GM21528 (cell line): ENCODE measurements at regions not wholly inside any gene's neighbourhood (a gene's known extent, or its start where the extent isn't known, plus 50 kb on each side); places are given as distances from the start of the nearest gene placed in this dataset.
"Not testable (repeated sequence)": the region's sequence is repeated elsewhere in the genome, so short reads cannot be mapped to it uniquely, and the experiment has no call there.

Experiments used
- ATAC-seq: cut with Tn5 transposase; IDR thresholded peaks from one replicate; pipeline ENCODE4 v1.9.1; 2021; ENCODE audit warnings: mild to moderate bottlenecking, moderate library complexity; ENCODE audit not compliant: unreplicated experiment, low FRiP score

GRCh38 chr5:125657936-125658335 is 765.3 kb upstream of the GRAMD2B start:
- no peak for ATAC-seq

- ATAC-seq: no peak
Measured at GRCh38 chr5:125659316-125660023, 763.7 kb upstream of the GRAMD2B start.

GRCh38 chr5:125660231-125660895 is 762.8 kb upstream of the GRAMD2B start:
- ATAC-seq: no peak

- ATAC-seq: no peak
Measured at GRCh38 chr5:125661584-125661983, 761.6 kb upstream of the GRAMD2B start.

DNA sequence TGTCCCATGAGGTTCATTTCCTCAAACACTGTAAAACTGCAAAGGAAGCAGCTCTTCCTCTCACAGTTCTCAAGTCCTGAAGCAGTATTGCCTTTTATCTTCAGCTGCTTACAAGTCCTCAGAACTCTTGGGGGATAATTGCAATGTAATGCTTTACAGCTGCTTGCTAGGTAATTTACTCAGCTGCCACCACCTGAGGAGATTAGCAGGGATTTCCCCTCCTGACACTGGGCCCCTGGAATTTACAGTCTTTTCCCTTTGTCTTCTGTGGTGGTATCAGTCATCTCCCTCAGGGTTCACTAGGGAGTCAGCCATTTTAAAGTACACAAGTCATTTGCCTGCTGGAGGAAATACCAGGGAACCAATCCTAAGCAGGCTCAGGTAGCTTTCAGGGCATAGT is 754.3 kb upstream of the GRAMD2B start:
- no peak for ATAC-seq

- no peak for ATAC-seq
Measured at GRCh38 chr5:125673359-125673950, 749.8 kb upstream of the GRAMD2B start.

DNA sequence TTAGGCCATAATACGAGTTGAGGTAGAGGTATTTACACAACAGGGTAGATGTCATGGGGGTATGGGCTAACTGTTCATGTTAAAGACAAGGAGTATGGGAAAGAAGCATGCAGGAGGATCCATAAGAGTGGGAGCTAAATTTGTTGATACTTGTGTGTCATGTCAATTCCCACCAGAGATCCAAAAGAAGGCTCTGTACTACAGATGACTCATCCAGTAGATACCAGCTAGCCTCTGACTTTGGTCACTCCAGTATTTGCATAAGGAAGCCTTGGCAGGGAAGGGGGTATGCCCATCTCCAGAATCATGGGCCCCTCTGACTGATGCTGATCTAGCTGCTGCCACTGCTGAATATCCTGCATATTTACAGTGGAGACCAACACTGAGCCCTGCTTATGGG is 743.7 kb upstream of the GRAMD2B start:
- ATAC-seq: no peak

- ATAC-seq: no peak
Measured at GRCh38 chr5:125683669-125684068, 739.5 kb upstream of the GRAMD2B start.

GRCh38 chr5:125685771-125686170 is 737.4 kb upstream of the GRAMD2B start:
- no peak for ATAC-seq

DNA sequence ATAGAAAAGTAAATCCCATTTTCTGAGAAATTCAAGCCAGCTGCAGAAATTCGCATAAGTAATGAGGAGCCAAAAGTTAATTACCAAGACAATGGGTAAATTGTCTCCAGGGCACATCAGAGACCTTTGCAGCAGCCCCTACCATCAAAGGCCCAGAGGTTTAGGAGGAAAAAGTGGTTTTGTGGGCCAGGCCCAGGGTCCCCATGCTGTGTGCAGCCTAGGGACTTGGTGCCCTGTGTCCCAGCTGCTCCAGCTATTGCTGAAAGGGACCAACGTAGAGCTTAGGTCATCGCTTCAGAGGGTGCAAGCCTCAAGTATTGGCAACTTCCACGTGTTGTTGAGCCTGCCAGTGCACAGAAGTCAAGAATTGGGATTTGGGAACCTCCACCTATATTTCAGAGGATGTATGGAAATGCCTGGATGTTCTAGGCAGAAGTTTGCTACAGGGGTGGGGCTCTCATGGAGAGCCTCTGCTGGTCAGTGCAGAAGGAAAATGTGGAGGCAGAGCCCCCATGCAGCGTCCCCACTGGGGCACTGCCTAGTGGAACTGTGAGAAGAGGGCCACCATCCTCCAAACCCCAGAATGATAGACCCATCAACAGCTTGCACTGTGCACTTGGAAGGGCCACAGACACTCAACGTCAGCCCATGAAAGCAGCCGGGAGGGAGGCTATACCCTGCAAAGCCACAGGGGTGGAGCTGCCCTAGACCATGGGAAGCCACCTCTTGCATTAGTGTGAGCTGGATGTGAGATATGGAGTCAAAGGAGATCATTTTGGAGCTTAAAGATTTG is 731.3 kb upstream of the GRAMD2B start:
- ATAC-seq: not testable (repeated sequence)

GRCh38 chr5:125695996-125696655 is 727.1 kb upstream of the GRAMD2B start:
- no peak for ATAC-seq

DNA sequence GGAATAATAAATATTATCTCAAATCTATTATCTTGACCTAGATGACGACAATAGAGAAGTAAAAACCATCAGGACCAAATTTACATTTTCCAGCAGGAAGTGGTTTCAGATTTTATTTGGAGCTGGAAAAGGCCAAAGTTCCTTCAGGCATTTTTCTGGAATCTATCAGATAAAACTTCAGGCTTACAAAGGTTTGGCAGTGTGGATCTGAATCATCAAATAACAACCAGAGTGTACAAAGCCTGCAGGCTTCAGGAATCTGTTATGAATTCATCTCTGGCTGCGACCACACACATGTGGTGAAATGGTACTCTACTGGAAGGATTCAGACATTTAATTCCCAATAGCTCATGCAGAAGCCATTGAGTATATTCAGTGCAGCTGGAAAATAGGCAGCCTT is 726.4 kb upstream of the GRAMD2B start:
- no peak for ATAC-seq

DNA sequence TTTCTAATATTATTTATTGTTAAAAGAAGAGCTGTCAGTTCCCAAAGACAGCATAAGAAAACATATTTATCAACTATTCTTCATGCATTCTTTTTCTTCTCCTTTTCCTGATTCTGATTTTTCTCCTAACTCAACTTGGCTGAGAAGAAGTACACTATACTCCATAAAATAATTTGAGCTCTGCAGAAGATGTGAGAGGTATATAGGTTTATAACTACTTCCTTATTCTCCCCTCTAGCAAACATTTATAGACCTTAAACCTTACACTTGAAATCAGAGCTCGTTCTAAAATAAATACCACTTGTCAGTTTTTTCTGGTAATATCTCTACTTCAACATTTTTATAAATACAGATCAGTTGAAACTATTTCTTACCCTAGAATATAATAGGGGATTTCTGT is 724.8 kb upstream of the GRAMD2B start:
- no peak for ATAC-seq

GRCh38 chr5:125699860-125700259 is 723.3 kb upstream of the GRAMD2B start:
- no peak for ATAC-seq

DNA sequence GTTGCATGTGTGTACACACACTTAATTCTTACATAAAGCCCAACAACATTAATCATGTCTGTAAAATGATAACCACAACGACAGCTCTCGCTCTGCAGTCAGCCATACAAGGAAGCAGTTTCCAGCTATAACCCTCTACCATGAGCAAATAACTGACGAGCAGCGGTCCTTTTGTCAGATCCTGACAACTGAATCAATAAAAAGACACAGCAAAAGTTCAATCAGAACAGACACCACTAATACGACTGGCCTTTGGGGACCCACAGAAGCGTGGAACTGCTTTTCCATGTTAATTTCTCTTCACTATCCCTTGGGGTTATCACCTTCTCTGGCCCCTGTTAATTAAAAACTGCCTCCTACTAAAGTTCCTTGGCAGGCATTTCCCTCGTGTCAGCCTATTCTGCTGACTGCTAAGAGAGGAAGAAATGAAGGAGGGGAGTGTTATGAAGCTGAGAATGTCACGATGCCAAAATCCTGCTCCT is 722.8 kb upstream of the GRAMD2B start:
- no peak for ATAC-seq

GRCh38 chr5:125703616-125704015 is 719.6 kb upstream of the GRAMD2B start:
- ATAC-seq: no peak

DNA sequence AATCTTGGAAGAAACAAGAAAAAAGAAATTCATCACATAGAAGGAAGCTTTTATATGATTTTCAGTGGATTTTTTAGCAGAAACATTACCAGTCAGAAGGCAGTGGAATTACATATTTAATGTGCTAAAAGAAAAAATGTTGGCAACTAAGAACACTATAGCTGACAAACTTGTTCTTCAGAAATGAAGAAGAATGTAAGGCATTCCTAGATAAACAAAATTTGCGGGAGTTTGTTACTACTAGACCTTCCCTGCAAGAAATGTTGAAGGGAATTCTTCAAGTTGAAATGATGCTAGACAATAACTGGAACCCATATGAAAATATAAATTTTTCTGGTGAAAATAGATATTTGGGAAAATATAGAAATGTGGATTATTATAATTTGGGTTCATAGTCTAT is 718.3 kb upstream of the GRAMD2B start:
- no peak for ATAC-seq

GRCh38 chr5:125708583-125708982 is 714.6 kb upstream of the GRAMD2B start:
- ATAC-seq: no peak

DNA sequence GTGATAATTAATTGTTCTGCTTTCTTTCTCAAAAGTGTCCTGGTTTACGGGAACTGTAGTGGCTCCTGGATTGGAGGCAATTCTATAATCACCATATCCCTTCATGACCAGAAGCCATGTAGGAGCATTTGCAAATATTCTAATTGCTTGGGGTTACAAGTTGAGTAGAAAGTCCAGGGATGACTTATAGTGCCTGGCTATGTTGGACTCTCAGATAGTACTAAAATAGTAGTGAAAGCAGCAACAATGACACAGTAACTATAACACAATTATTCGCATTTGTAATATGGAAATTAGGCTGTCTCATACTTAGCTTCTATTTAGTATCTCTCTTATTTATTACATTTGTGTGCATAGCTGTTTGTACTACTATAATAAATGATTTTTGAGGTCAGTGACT is 712.5 kb upstream of the GRAMD2B start:
- no peak for ATAC-seq

DNA sequence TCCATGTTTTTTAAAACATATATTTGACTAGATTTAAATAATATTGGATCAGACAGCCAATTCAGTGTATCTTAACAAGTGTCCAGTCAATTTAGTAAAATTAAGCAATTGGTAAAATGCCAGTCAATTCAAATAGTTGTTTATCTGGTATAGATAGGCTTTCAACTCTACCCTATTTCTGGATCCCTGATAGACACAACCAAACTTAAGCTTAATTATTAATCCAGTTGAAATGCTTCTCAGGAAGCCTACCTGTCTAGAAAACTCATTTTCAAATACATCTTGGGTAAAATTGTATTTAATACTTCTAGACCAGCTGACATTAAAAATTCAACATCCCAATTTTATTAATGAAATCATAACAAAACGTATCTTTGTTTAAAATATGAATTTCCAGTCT is 710.8 kb upstream of the GRAMD2B start:
- no peak for ATAC-seq
